Transverse colon (tissue), 4 donors: ENCODE measurements at regions not wholly inside any gene's neighbourhood (a gene's known extent, or its start where the extent isn't known, plus 50 kb on each side); places are given as distances from the start of the nearest gene placed in this dataset.

ENCODE experiments used
- DNase-seq: peaks from one replicate; pipeline ENCODE4 v3.0.0-alpha.2; 2019
- H3K27ac ChIP-seq, 4 donors: fragments of 200-600 bp; sonication (generic); 2 replicates each; pipeline ENCODE4 v1.5.1; 2016 to 2018; ENCODE audit warnings: inconsistent platforms in 4 of 4
- H3K27me3 ChIP-seq: fragments of 200-600 bp; sonication (generic); 2 replicates; pipeline ENCODE4 v1.5.1; 2017; ENCODE audit warnings: inconsistent platforms
- H3K36me3 ChIP-seq, 4 donors: fragments of 200-600 bp; sonication (generic); 2 replicates each; pipeline ENCODE4 v1.5.1; 2017 to 2019; ENCODE audit warnings: inconsistent platforms in 4 of 4
- H3K4me1 ChIP-seq, 4 donors: fragments of 200-600 bp; sonication (generic); 2 replicates each; pipeline ENCODE4 v1.5.1; 2017 to 2020; ENCODE audit warnings: inconsistent platforms in 4 of 4
- H3K4me3 ChIP-seq, 4 donors: fragments of 200-600 bp; sonication (generic); 1 replicate in 1 of 4; 2 replicates in 3 of 4; pipeline versions ENCODE4 v1.5.1 to v1.6.1; 2017 to 2019; ENCODE audit warnings: inconsistent platforms in 4 of 4
- H3K9me3 ChIP-seq, 2 donors: fragments of 200-600 bp; sonication (generic); 2 replicates each; pipeline ENCODE4 v1.5.1; 2017 to 2019; ENCODE audit warnings: inconsistent platforms in 2 of 2
- EP300 ChIP-seq: sonication (generic); formaldehyde crosslinking; IDR thresholded peaks from one replicate; pipeline ENCODE4 v1.6.1; 2017; ENCODE audit warnings: antibody characterized with exemption, low read depth
- POLR2A ChIP-seq: fragments of 450-650 bp; IDR thresholded peaks from one replicate; pipeline ENCODE4 v1.6.1; 2016; ENCODE audit warnings: antibody characterized with exemption, mild to moderate bottlenecking, moderate library complexity
- POLR2AphosphoS5 ChIP-seq, 3 donors: sonication (generic); formaldehyde crosslinking; IDR thresholded peaks; one replicate each; pipeline ENCODE4 v1.6.1; 2016; ENCODE audit warnings: antibody characterized with exemption in 3 of 3
- WGBS, 2 donors: methylation state at CpG; one replicate each; pipeline ENCODE4 v1.1.5; 2018; ENCODE audit warnings: low coverage in 1 of 2; 5-methylcytosine and 5-hydroxymethylcytosine counted together
- in situ Hi-C, 4 donors: fragments of 200-750 bp; cut with MboI; loops; one replicate each; pipeline versions ENCODE4 v1.15.0 to v1.15.1; 2017; ENCODE audit warnings: low sequenced_read_pairs in 3 of 4, low pct_ligation_motif_present in 1 of 4, low pct_unique_long_range_greater_than_20kb in 1 of 4
- intact Hi-C: fragments of 100-400 bp; cut with DNase I; formaldehyde crosslinking; loops from one replicate; pipeline ENCODE4 v1.15.1; 2023; ENCODE audit warnings: low total_unique reads
- TF ChIP-seq, protein P1 (sequence below), 5 experiments: fragments of 200-600 bp in 3 of 5; fragments of 450-650 bp in 2 of 5; sonication (generic) in 3 of 5; IDR thresholded peaks; 1 replicate in 2 of 5; 2 replicates in 3 of 5; pipeline ENCODE4 v1.5.1; 2016 to 2017; ENCODE audit warnings: antibody characterized with exemption in 5 of 5, inconsistent platforms in 3 of 5, mild to moderate bottlenecking in 2 of 5, moderate library complexity in 1 of 5

DNA sequence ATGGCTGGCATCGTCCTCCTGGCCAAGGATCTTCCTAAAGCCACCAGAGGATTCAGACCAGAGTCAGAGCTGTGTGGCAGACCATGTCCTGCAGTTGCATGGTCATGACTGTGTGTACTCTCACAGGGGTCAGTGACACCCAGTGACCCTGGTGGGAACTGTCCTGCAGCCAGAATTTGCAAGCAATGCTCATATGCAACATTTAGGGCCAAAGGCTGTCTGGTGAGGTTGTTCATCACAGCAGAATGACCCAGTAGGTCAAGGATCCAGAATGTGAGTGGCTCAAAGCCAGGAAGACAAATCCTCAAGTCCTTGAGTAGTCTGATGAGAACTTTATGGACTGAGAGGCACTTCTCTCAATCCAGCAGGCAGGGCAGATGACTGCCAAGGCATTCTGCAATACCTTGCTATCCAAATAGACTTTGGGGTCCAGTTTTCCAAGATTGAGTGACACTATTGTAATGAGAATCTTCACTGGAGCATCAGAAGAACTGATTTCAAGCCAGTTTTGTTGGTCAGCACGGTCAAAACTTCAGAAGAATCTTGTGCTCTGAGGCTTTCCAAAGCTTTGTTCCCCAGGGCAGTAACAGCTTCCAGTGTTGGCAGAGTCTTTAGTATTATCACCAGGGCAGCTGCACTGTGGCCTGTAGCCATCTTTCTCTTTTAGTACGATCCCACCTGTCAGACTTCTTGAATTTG, 122.0 kb downstream of the PTCSC3 start:
- no peaks in the 10 kb centered on the region for H3K4me1 ChIP-seq
- intact Hi-C loops = no loop called here
- H3K36me3 ChIP-seq = no peaks in the 10 kb centered on the region
- in situ Hi-C loops = loop anchor here in 1 of 4 donors (25.0 kb wide), 1 partner anchor 167 kb away; no protein-coding TSS in a partner anchor
- no peak overlapping the region for H3K27ac ChIP-seq
- whole genome bisulfite sequencing, 2 donors = 73 to 78% methylated on average over 2 to 3 of the region's 3 CpGs
- H3K9me3 ChIP-seq = no peaks in the 10 kb centered on the region
- no peak for TF ChIP-seq EP300
- TF ChIP-seq, protein P1, sequence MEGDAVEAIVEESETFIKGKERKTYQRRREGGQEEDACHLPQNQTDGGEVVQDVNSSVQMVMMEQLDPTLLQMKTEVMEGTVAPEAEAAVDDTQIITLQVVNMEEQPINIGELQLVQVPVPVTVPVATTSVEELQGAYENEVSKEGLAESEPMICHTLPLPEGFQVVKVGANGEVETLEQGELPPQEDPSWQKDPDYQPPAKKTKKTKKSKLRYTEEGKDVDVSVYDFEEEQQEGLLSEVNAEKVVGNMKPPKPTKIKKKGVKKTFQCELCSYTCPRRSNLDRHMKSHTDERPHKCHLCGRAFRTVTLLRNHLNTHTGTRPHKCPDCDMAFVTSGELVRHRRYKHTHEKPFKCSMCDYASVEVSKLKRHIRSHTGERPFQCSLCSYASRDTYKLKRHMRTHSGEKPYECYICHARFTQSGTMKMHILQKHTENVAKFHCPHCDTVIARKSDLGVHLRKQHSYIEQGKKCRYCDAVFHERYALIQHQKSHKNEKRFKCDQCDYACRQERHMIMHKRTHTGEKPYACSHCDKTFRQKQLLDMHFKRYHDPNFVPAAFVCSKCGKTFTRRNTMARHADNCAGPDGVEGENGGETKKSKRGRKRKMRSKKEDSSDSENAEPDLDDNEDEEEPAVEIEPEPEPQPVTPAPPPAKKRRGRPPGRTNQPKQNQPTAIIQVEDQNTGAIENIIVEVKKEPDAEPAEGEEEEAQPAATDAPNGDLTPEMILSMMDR (IDR thresholded peaks at IDR 0.05) = no peak
- no peak for TF ChIP-seq POLR2A
- no peak for TF ChIP-seq POLR2AphosphoS5 (IDR thresholded peaks at IDR 0.05)
- no peak overlapping the region for H3K4me3 ChIP-seq
- no peaks in the 10 kb centered on the region for H3K27me3 ChIP-seq
- no peak for DNase-seq

DNA sequence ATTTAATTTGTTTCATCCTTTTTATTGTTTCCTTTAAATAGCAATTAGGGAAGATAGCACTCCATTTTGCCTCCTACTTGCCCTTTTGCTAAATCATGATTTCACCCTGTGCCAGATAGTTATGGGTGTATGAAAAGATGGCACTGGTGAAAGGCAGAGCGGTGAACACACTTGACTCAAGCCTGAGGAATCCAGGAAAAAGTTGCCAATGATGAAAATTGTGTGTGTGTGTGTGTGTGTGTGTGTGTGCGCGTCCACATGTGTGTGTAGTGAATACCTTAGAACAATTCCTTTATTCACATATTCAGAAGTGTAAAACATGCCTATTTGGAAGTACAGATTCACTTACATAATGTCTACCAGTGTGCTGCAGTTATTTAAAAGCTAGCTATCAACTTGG, 123.8 kb downstream of the PTCSC3 start:
- no peaks in the 10 kb centered on the region for H3K27me3 ChIP-seq
- no peaks in the 10 kb centered on the region for H3K36me3 ChIP-seq
- H3K4me1 ChIP-seq = no peaks in the 10 kb centered on the region
- in situ Hi-C loops = loop anchor here in 1 of 4 donors (25.0 kb wide), 1 partner anchor 165 kb away; no protein-coding TSS in a partner anchor
- no peak overlapping the region for H3K27ac ChIP-seq
- no peaks in the 10 kb centered on the region for H3K9me3 ChIP-seq
- TF ChIP-seq POLR2AphosphoS5 (IDR thresholded peaks at IDR 0.05) (no peak), POLR2A (no peak)
- TF ChIP-seq, protein P1 (IDR thresholded peaks at IDR 0.05) = no peak
- no peak overlapping the region for H3K4me3 ChIP-seq
- no peak for DNase-seq
- intact Hi-C loops = no loop called here
- WGBS, 2 donors = 78 to 92% methylated on average over 3 of the region's 3 CpGs

DNA sequence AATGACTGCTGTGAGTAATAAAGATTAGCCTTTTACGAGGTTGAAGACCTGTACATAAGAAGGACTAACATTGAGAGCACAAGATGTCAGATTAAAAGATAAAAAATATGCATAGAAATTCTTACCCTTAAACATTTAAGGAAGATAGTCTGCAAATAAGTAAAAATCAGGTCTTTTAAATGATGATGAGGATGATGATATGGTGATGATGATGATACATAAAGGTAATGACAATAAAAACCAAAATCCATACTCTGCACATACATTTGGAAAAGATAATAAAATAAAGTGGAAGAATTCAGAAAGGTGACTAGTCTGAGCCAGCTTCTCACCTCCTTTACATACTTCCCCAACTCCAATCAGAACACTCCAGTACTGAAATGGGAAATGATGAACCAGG, 124.5 kb downstream of the PTCSC3 start:
- Histone ChIP-seq H3K27ac (no peak overlapping the region), H3K36me3 (no peaks in the 10 kb centered on the region), H3K4me1 (no peaks in the 10 kb centered on the region), H3K9me3 (no peaks in the 10 kb centered on the region), H3K4me3 (no peak overlapping the region), H3K27me3 (no peaks in the 10 kb centered on the region)
- in situ Hi-C loops = loop anchor here in 1 of 4 donors (25.0 kb wide), 1 partner anchor 165 kb away; no protein-coding TSS in a partner anchor
- WGBS, 2 donors = 77 to 80% methylated on average over 1 of the region's 1 CpG
- TF ChIP-seq EP300 (no peak), POLR2AphosphoS5 (IDR thresholded peaks at IDR 0.05) (no peak), POLR2A (no peak)
- TF ChIP-seq, protein P1 (IDR thresholded peaks at IDR 0.05) = no peak
- intact Hi-C loops = no loop called here
- DNase-seq = no peak

DNA sequence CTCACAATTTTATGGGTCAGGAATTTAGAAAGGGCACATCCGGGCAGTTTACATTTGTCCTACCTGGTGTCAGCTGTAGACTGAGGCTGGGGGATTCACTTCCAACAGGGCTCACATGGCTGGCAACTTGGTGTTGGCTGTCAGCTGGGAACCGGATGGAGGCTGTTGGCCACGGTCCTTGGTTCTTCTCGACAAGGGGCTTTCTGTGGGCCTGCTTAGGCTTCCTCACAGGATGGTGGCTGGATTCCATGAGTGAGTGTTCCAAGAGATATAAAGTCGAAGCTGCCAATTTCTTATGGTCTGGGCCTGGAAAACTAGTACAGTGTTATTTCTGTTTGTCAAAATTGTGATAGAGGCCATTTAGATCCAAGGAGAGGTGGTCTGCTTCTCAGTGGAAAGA, 127.9 kb downstream of the PTCSC3 start:
- no peak for DNase-seq
- Histone ChIP-seq H3K9me3 (no peaks in the 10 kb centered on the region), H3K4me3 (no peak overlapping the region), H3K27me3 (no peaks in the 10 kb centered on the region), H3K36me3 (no peaks in the 10 kb centered on the region), H3K27ac (no peak overlapping the region), H3K4me1 (no peaks in the 10 kb centered on the region)
- intact Hi-C loops (no loop called here), in situ Hi-C loops (no loop called here)
- 87 to 100% methylated on average over 1 to 5 of the region's 5 CpGs for WGBS, 2 donors
- no peak for TF ChIP-seq POLR2AphosphoS5 (IDR thresholded peaks at IDR 0.05)
- TF ChIP-seq, protein P1 (IDR thresholded peaks at IDR 0.05) = no peak
- TF ChIP-seq EP300 = no peak
- no peak for TF ChIP-seq POLR2A
